GM12878 (cell line): ENCODE measurements at regions not wholly inside any gene's neighbourhood (a gene's known extent, or its start where the extent isn't known, plus 50 kb on each side); places are given as distances from the start of the nearest gene placed in this dataset.

Source experiments
- CHD1 ChIP-seq: IDR thresholded peaks from 2 replicates; pipeline ENCODE4 v1.6.1; 2012; ENCODE audit warnings: low read depth, low read length, improper control_type of control experiment
- CTCF ChIP-seq, 3 experiments: IDR thresholded peaks in 2 of 3; conservative IDR thresholded peaks in 1 of 3; 2 replicates each; pipeline ENCODE4 v1.5.1; 2011; ENCODE audit warnings: low read depth in 3 of 3, low read length in 3 of 3, mild to moderate bottlenecking in 3 of 3, control low read depth in 2 of 3, moderate library complexity in 2 of 3, inconsistent platforms in 1 of 3, mixed read lengths in 1 of 3; ENCODE audit not compliant: control insufficient read depth in 2 of 3, insufficient read depth in 1 of 3; ENCODE audit errors: extremely low read depth in 1 of 3
- EP300 ChIP-seq, 2 experiments: fragments of 150-350 bp in 1 of 2; IDR thresholded peaks; 2 replicates each; pipeline ENCODE4 v1.6.1; 2011 to 2012; ENCODE audit warnings: low read depth in 2 of 2, low read length in 2 of 2, borderline replicate concordance in 1 of 2, improper control_type of control experiment in 1 of 2, inconsistent platforms in 1 of 2; ENCODE audit not compliant: control insufficient read depth in 1 of 2
- ESRRA ChIP-seq: IDR thresholded peaks from 2 replicates; pipeline ENCODE4 v1.6.1; 2012; ENCODE audit warnings: mild to moderate bottlenecking, low read length, improper control_type of control experiment
- NRF1 ChIP-seq: conservative IDR thresholded peaks from 2 replicates; pipeline ENCODE4 v1.6.1; 2011; ENCODE audit warnings: mild to moderate bottlenecking, low read depth, low read length, improper control_type of control experiment
- POLR2A ChIP-seq: IDR thresholded peaks from 2 replicates; pipeline ENCODE4 v1.6.1; 2011; ENCODE audit warnings: low read depth, mild to moderate bottlenecking, low read length
- POLR2AphosphoS5 ChIP-seq: IDR thresholded peaks from 2 replicates; pipeline ENCODE4 v1.6.1; 2011; ENCODE audit warnings: mild to moderate bottlenecking, low read length, inconsistent platforms
- RAD21 ChIP-seq: IDR thresholded peaks from 2 replicates; pipeline ENCODE4 v1.6.1; 2011; ENCODE audit warnings: mild to moderate bottlenecking, low read depth, low read length, moderate library complexity; ENCODE audit not compliant: insufficient read depth
- RCOR1 ChIP-seq: conservative IDR thresholded peaks from 2 replicates; pipeline ENCODE4 v1.6.1; 2012; ENCODE audit warnings: low read depth, low read length, improper control_type of control experiment
- REST ChIP-seq: IDR thresholded peaks from 2 replicates; pipeline ENCODE4 v1.6.1; 2012; ENCODE audit warnings: mild to moderate bottlenecking, low read depth, low read length
- ZBTB33 ChIP-seq: fragments of 450-650 bp; IDR thresholded peaks from 2 replicates; pipeline ENCODE4 v1.6.1; 2017; ENCODE audit warnings: mild to moderate bottlenecking
- ZNF207 ChIP-seq: fragments of 450-650 bp; IDR thresholded peaks from 2 replicates; pipeline ENCODE4 v1.6.1; 2014; ENCODE audit warnings: antibody characterized with exemption, mild to moderate bottlenecking, borderline replicate concordance
- TF ChIP-seq, protein P1 (sequence below): fragments of 450-650 bp; formaldehyde crosslinking; IDR thresholded peaks from 2 replicates; pipeline ENCODE4 v1.4.0; 2022; ENCODE audit warnings: mild to moderate bottlenecking, moderate library complexity
- TF ChIP-seq, protein P2 (sequence below): IDR thresholded peaks from 2 replicates; pipeline ENCODE4 v1.6.1; 2012; ENCODE audit warnings: low read depth, low read length, improper control_type of control experiment

GRCh38 chr5:107047048-107047447 lies 623.7 kb downstream of the EFNA5 start:
- TF ChIP-seq CTCF (IDR thresholded peaks at IDR 0.05 in 2 of 3, conservative IDR thresholded peaks at IDR 0.05 in 1 of 3; ENCODE audit: control insufficient read depth in 2 of 3, extremely low read depth in 1 of 3, insufficient read depth in 1 of 3, low read depth in 3 of 3, low read length in 3 of 3) (no peak), NRF1 (no peak), POLR2A (no peak), ESRRA (no peak), RAD21 (no peak), RCOR1 (no peak), CHD1 (no peak), REST (no peak), ZNF207 (no peak), EP300 (IDR thresholded peaks at IDR 0.05; ENCODE audit: borderline replicate concordance in 1 of 2, control insufficient read depth in 1 of 2, low read depth in 2 of 2, low read length in 2 of 2) (no peak), POLR2AphosphoS5 (no peak), ZBTB33 (no peak)
- TF ChIP-seq, protein P1, sequence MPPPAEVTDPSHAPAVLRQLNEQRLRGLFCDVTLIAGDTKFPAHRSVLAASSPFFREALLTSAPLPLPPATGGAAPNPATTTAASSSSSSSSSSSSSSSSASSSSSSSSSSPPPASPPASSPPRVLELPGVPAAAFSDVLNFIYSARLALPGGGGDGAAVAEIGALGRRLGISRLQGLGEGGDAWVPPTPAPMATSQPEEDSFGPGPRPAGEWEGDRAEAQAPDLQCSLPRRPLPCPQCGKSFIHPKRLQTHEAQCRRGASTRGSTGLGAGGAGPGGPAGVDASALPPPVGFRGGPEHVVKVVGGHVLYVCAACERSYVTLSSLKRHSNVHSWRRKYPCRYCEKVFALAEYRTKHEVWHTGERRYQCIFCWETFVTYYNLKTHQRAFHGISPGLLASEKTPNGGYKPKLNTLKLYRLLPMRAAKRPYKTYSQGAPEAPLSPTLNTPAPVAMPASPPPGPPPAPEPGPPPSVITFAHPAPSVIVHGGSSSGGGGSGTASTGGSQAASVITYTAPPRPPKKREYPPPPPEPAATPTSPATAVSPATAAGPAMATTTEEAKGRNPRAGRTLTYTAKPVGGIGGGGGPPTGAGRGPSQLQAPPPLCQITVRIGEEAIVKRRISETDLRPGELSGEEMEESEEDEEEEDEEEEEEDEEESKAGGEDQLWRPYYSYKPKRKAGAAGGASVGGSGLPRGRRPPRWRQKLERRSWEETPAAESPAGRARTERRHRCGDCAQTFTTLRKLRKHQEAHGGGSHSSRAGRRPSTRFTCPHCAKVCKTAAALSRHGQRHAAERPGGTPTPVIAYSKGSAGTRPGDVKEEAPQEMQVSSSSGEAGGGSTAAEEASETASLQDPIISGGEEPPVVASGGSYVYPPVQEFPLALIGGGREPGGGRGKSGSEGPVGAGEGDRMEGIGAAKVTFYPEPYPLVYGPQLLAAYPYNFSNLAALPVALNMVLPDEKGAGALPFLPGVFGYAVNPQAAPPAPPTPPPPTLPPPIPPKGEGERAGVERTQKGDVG (CRISPR knock-in tag) = no peak
- TF ChIP-seq, protein P2, sequence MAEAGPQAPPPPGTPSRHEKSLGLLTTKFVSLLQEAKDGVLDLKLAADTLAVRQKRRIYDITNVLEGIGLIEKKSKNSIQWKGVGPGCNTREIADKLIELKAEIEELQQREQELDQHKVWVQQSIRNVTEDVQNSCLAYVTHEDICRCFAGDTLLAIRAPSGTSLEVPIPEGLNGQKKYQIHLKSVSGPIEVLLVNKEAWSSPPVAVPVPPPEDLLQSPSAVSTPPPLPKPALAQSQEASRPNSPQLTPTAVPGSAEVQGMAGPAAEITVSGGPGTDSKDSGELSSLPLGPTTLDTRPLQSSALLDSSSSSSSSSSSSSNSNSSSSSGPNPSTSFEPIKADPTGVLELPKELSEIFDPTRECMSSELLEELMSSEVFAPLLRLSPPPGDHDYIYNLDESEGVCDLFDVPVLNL = no peak
